ENCODE measurements at regions not wholly inside any gene's neighbourhood (a gene's known extent, or its start where the extent isn't known, plus 50 kb on each side); places are given as distances from the start of the nearest gene placed in this dataset.

GRCh38 chr20:48390981-48391380 is 436.8 kb downstream of the PREX1 start:
- H3K36me3 ChIP-seq: no peaks in the 10 kb centered on the region

GRCh38 chr20:48387675-48388074 is 440.1 kb downstream of the PREX1 start:
- Histone ChIP-seq H3K36me3 (no peaks in the 10 kb centered on the region), H3K9me3 (peaks cover 3% of the 10 kb centered on the region), H3K27me3 (peaks cover 24% of the 10 kb centered on the region), H3K27ac (no peak overlapping the region), H3K4me1 (ENCODE audit: control insufficient read depth in 1 of 2, insufficient read depth in 1 of 2, low read depth in 1 of 2, low read length in 1 of 2) (no peaks in the 10 kb centered on the region), H3K4me3 (ENCODE audit: low read depth in 1 of 2, low read length in 1 of 2) (no peak overlapping the region)
- no peak for TF ChIP-seq CTCF (IDR thresholded peaks at IDR 0.05)

More at GRCh38 chr20:48390981-48391380, 436.8 kb downstream of the PREX1 start:
- Histone ChIP-seq H3K27ac (no peak overlapping the region), H3K4me3 (ENCODE audit: low read depth in 1 of 2, low read length in 1 of 2) (no peak overlapping the region), H3K27me3 (no peaks in the 10 kb centered on the region), H3K9me3 (peaks cover 3% of the 10 kb centered on the region), H3K4me1 (ENCODE audit: control insufficient read depth in 1 of 2, insufficient read depth in 1 of 2, low read depth in 1 of 2, low read length in 1 of 2) (no peaks in the 10 kb centered on the region)
- TF ChIP-seq CTCF (IDR thresholded peaks at IDR 0.05): no peak

- Histone ChIP-seq H3K4me3 (ENCODE audit: low read depth in 1 of 2, low read length in 1 of 2) (no peak overlapping the region), H3K4me1 (ENCODE audit: control insufficient read depth in 1 of 2, insufficient read depth in 1 of 2, low read depth in 1 of 2, low read length in 1 of 2) (no peaks in the 10 kb centered on the region), H3K9me3 (no peaks in the 10 kb centered on the region), H3K36me3 (no peaks in the 10 kb centered on the region), H3K27ac (no peak overlapping the region), H3K27me3 (peaks cover 24% of the 10 kb centered on the region)
- no peak for TF ChIP-seq CTCF (IDR thresholded peaks at IDR 0.05)
Observed at GRCh38 chr20:48385527-48385926, 442.3 kb downstream of the PREX1 start.

- Histone ChIP-seq H3K36me3 (no peaks in the 10 kb centered on the region), H3K27me3 (peaks cover 24% of the 10 kb centered on the region), H3K4me1 (ENCODE audit: control insufficient read depth in 1 of 2, insufficient read depth in 1 of 2, low read depth in 1 of 2, low read length in 1 of 2) (no peaks in the 10 kb centered on the region), H3K4me3 (ENCODE audit: low read depth in 1 of 2, low read length in 1 of 2) (no peak overlapping the region), H3K9me3 (no peaks in the 10 kb centered on the region), H3K27ac (no peak overlapping the region)
- TF ChIP-seq CTCF (IDR thresholded peaks at IDR 0.05): no peak
Observed at GRCh38 chr20:48385114-48385513, 442.7 kb downstream of the PREX1 start.

- H3K9me3 ChIP-seq: no peaks in the 10 kb centered on the region
- H3K27me3 ChIP-seq: peaks cover 24% of the 10 kb centered on the region
- H3K4me3 ChIP-seq (ENCODE audit: low read depth in 1 of 2, low read length in 1 of 2): no peak overlapping the region
- no peak for TF ChIP-seq CTCF (IDR thresholded peaks at IDR 0.05)
- no peaks in the 10 kb centered on the region for H3K4me1 ChIP-seq (ENCODE audit: control insufficient read depth in 1 of 2, insufficient read depth in 1 of 2, low read depth in 1 of 2, low read length in 1 of 2)
- H3K36me3 ChIP-seq: no peaks in the 10 kb centered on the region
- no peak overlapping the region for H3K27ac ChIP-seq
Observed at GRCh38 chr20:48384147-48384818, 443.5 kb downstream of the PREX1 start.
